ENCODE measurements at regions not wholly inside any gene's neighbourhood (a gene's known extent, or its start where the extent isn't known, plus 50 kb on each side); places are given as distances from the start of the nearest gene placed in this dataset.

GRCh38 chr4:24089851-24090534 is 200.1 kb upstream of the PPARGC1A start:
- in situ Hi-C loops (cut with MboI; ENCODE audit: low sequenced_read_pairs, unreplicated experiment): no loop called here
- TF ChIP-seq, protein P1, sequence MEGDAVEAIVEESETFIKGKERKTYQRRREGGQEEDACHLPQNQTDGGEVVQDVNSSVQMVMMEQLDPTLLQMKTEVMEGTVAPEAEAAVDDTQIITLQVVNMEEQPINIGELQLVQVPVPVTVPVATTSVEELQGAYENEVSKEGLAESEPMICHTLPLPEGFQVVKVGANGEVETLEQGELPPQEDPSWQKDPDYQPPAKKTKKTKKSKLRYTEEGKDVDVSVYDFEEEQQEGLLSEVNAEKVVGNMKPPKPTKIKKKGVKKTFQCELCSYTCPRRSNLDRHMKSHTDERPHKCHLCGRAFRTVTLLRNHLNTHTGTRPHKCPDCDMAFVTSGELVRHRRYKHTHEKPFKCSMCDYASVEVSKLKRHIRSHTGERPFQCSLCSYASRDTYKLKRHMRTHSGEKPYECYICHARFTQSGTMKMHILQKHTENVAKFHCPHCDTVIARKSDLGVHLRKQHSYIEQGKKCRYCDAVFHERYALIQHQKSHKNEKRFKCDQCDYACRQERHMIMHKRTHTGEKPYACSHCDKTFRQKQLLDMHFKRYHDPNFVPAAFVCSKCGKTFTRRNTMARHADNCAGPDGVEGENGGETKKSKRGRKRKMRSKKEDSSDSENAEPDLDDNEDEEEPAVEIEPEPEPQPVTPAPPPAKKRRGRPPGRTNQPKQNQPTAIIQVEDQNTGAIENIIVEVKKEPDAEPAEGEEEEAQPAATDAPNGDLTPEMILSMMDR (IDR thresholded peaks at IDR 0.05; ENCODE audit: borderline replicate concordance, control extremely low read depth, extremely low read depth, insufficient read depth, missing control alignments): no peak

GRCh38 chr4:24080871-24081270 is 191.0 kb upstream of the PPARGC1A start:
- in situ Hi-C loops (cut with MboI; ENCODE audit: low sequenced_read_pairs, unreplicated experiment): no loop called here
- TF ChIP-seq, protein P1 (IDR thresholded peaks at IDR 0.05; ENCODE audit: borderline replicate concordance, control extremely low read depth, extremely low read depth, insufficient read depth, missing control alignments): no peak
- no peak for DNase-seq (ENCODE audit: low spot score)

More at GRCh38 chr4:24089851-24090534, 200.1 kb upstream of the PPARGC1A start:
- DNase-seq (ENCODE audit: low spot score): no peak

DNA sequence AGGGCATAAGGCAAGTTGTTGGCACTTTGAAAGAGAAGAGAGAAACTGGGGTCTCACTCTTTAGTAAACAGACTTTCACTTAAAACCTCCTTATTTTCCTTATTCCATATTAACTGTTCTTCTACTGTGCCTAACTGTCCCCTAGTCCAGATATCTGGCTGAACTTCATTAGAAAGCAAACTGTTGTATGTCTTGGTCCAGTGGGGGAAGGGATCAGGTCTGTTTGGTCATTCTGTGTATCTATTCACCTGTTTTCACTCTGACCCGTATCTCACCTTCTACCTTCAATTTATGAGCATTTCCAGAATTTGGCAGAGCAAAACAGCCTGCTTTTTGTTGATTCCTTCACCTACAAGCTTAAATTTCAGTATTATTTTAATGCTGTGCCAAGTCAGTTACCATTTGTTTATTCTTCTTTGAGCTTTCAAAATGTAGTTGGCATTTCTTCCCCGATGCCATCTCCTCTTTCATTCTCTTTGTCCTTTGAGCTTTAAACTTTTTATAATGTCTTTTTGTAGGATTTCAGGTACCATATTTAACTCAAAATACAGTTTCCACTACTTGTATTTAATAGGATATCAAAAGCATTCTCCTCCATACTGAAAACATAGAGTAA is 188.6 kb upstream of the PPARGC1A start:
- TF ChIP-seq, protein P1 (IDR thresholded peaks at IDR 0.05; ENCODE audit: borderline replicate concordance, control extremely low read depth, extremely low read depth, insufficient read depth, missing control alignments): no peak
- DNase-seq (ENCODE audit: low spot score): no peak
- in situ Hi-C loops (cut with MboI; ENCODE audit: low sequenced_read_pairs, unreplicated experiment): no loop called here

DNA sequence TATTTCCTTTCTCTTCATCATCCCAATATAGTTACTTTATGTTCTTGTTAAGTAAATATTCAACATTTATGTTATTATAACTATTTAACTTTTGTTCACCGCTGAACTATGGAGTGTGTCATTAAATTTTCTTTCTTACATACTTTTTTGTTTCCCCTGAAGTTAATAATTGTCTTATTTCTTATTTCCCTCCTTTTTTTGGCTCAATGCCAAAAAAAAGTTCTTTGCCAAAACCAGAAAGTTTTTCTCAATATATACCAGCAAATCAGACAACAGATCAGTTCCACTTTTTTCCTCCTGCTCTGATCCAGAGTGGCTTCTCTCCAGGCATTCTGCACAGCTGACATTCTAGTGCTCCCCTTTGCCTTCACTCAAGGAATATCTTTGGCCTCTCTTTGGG is 187.0 kb upstream of the PPARGC1A start:
- in situ Hi-C loops (cut with MboI; ENCODE audit: low sequenced_read_pairs, unreplicated experiment): no loop called here
- no peak for DNase-seq (ENCODE audit: low spot score)
- TF ChIP-seq, protein P1 (IDR thresholded peaks at IDR 0.05; ENCODE audit: borderline replicate concordance, control extremely low read depth, extremely low read depth, insufficient read depth, missing control alignments): no peak

GRCh38 chr4:24073948-24074347 is 184.1 kb upstream of the PPARGC1A start:
- TF ChIP-seq, protein P1 (IDR thresholded peaks at IDR 0.05; ENCODE audit: borderline replicate concordance, control extremely low read depth, extremely low read depth, insufficient read depth, missing control alignments): no peak
- in situ Hi-C loops (cut with MboI; ENCODE audit: low sequenced_read_pairs, unreplicated experiment): no loop called here
- DNase-seq (ENCODE audit: low spot score): no peak

DNA sequence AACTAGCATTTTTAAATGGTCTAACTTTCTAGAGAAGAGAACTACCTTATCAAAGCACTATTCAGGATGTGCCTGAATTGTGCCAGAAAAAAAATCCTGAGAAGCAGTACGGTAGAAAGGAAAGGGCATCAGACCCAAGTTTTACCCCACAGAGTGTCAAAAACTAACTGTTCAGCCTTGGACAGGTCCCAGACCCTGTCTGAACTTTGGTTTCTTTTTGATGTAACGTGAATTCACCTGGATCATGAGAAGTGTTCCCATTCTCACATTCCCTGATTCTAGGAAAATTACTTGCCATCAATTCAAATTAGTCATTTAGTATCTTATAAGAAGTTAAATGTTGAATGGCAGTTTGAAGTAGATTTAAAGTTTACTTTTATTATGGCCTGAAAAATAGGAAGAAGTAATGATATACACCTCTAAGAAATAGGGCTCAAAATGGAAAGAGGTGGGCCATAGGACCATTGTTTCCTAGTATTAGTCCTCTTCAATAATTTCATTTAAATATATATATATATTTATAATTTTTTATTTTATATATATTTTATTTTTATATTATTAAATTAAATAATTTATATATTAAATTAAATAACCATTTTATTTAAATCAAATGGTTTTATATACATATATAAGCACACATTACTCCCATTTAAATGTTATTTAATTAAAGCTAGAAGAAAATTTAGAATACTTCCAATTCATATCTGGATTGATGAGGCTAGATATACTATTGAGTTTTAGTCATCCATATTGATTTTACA is 181.9 kb upstream of the PPARGC1A start:
- in situ Hi-C loops (cut with MboI; ENCODE audit: low sequenced_read_pairs, unreplicated experiment): no loop called here
- DNase-seq (ENCODE audit: low spot score): no peak
- TF ChIP-seq, protein P1 (IDR thresholded peaks at IDR 0.05; ENCODE audit: borderline replicate concordance, control extremely low read depth, extremely low read depth, insufficient read depth, missing control alignments): no peak
